Keratinocyte (primary cell): ENCODE measurements at regions not wholly inside any gene's neighbourhood (a gene's known extent, or its start where the extent isn't known, plus 50 kb on each side); places are given as distances from the start of the nearest gene placed in this dataset.

Source experiments
- DNase-seq: peaks from one replicate; pipeline ENCODE4 v3.0.0-alpha.2; 2011; ENCODE audit warnings: low read depth, missing footprints, low spot score
- FAIRE-seq: peaks from 2 replicates; lab custom pipeline; 2011; peaks lifted over from hg19 to GRCh38; lab: Jason Lieb, UNC
- H2AFZ ChIP-seq: 2 replicates; pipeline ENCODE4 v1.6.0; 2012; ENCODE audit warnings: low read length, control low read depth, inconsistent platforms; ENCODE audit not compliant: control insufficient read depth
- H3K27ac ChIP-seq: 2 replicates; pipeline ENCODE4 v1.5.1; 2011; ENCODE audit warnings: low read length; ENCODE audit not compliant: control insufficient read depth, insufficient read depth
- H3K27me3 ChIP-seq: 3 replicates; pipeline ENCODE4 v1.6.0; 2011; ENCODE audit warnings: low read length; ENCODE audit not compliant: control insufficient read depth, insufficient read depth; ENCODE audit errors: extremely low read depth
- H3K36me3 ChIP-seq, 2 experiments: 2 replicates in 1 of 2; 3 replicates in 1 of 2; pipeline ENCODE4 v1.5.1; 2011; ENCODE audit warnings: low read length in 2 of 2, mild to moderate bottlenecking in 1 of 2; ENCODE audit not compliant: control insufficient read depth in 2 of 2, insufficient read depth in 2 of 2; ENCODE audit errors: extremely low read depth in 1 of 2
- H3K4me1 ChIP-seq: 3 replicates; pipeline ENCODE4 v1.5.1; 2011; ENCODE audit warnings: low read length; ENCODE audit not compliant: control insufficient read depth, insufficient read depth; ENCODE audit errors: extremely low read depth
- H3K4me2 ChIP-seq: 3 replicates; pipeline ENCODE4 v1.6.0; 2011; ENCODE audit warnings: low read depth, low read length; ENCODE audit not compliant: control insufficient read depth, insufficient read depth; ENCODE audit errors: extremely low read depth
- H3K4me3 ChIP-seq, 3 experiments: fragments of 200-600 bp in 1 of 3; sonication (generic) in 1 of 3; 2 replicates in 2 of 3; 3 replicates in 1 of 3; pipeline ENCODE4 v1.5.1; 2011 to 2016; ENCODE audit warnings: low read length in 3 of 3, mild to moderate bottlenecking in 3 of 3, control low read depth in 2 of 3, inconsistent platforms in 1 of 3, low read depth in 1 of 3, mixed read lengths in 1 of 3, mixed run types in 1 of 3, moderate library complexity in 1 of 3; ENCODE audit not compliant: control insufficient read depth in 2 of 3, insufficient read depth in 2 of 3; ENCODE audit errors: extremely low read depth in 1 of 3
- H3K79me2 ChIP-seq: 2 replicates; pipeline ENCODE4 v1.6.0; 2012; ENCODE audit warnings: low read length; ENCODE audit not compliant: control insufficient read depth, insufficient read depth
- H3K9ac ChIP-seq: 3 replicates; pipeline ENCODE4 v1.6.0; 2011; ENCODE audit warnings: low read length; ENCODE audit not compliant: control insufficient read depth, insufficient read depth; ENCODE audit errors: extremely low read depth
- H3K9me1 ChIP-seq: 3 replicates; pipeline ENCODE4 v1.6.0; 2011; ENCODE audit warnings: low read length; ENCODE audit not compliant: control insufficient read depth, insufficient read depth; ENCODE audit errors: extremely low read depth
- H3K9me3 ChIP-seq: 2 replicates; pipeline ENCODE4 v1.5.1; 2012; ENCODE audit warnings: low read depth, low read length; ENCODE audit not compliant: control insufficient read depth
- H4K20me1 ChIP-seq: 3 replicates; pipeline ENCODE4 v1.6.0; 2011; ENCODE audit warnings: low read length; ENCODE audit not compliant: control insufficient read depth, insufficient read depth; ENCODE audit errors: extremely low read depth
- CTCF ChIP-seq, 3 experiments: IDR thresholded peaks in 1 of 3; conservative IDR thresholded peaks in 1 of 3; optimal IDR thresholded peaks in 1 of 3; 2 replicates in 2 of 3; 3 replicates in 1 of 3; pipeline versions ENCODE3 to v1.5.1; 2011; ENCODE audit warnings: low read length in 3 of 3, mild to moderate bottlenecking in 3 of 3, moderate library complexity in 2 of 3, control low read depth in 1 of 3, inconsistent platforms in 1 of 3; ENCODE audit not compliant: insufficient read depth in 2 of 3; ENCODE audit errors: extremely low read depth in 1 of 3
- EZH2 ChIP-seq: IDR thresholded peaks from one replicate; pipeline ENCODE4 v1.6.1; 2012; ENCODE audit warnings: inconsistent platforms, mild to moderate bottlenecking, low read length, moderate library complexity
- dilution Hi-C: fragments of 300-500 bp; cut with MboI; formaldehyde crosslinking; loops from one replicate; pipeline ENCODE4 v1.7.0; 2020; ENCODE audit warnings: low sequenced_read_pairs; ENCODE audit not compliant: extremely low pct_ligation_motif_present

GRCh38 chr18:22822841-22823508, 110.2 kb upstream of the RBBP8 start:
- no peaks in the 10 kb centered on the region for H3K79me2 ChIP-seq
- DNase-seq = no peak
- no peak overlapping the region for H3K4me2 ChIP-seq
- no peaks in the 10 kb centered on the region for H4K20me1 ChIP-seq
- H3K4me3 ChIP-seq = no peak overlapping the region
- H3K27me3 ChIP-seq = no peaks in the 10 kb centered on the region
- FAIRE-seq = peak; percentile 51
- TF ChIP-seq EZH2 (no peak), CTCF (optimal IDR thresholded peaks at IDR 0.05 in 1 of 3, IDR thresholded peaks at IDR 0.05 in 1 of 3, conservative IDR thresholded peaks at IDR 0.05 in 1 of 3; ENCODE audit: extremely low read depth in 1 of 3, insufficient read depth in 2 of 3, low read length in 3 of 3) (no peak)
- H3K9ac ChIP-seq = no peak overlapping the region
- dilution Hi-C loops = no loop called here
- H3K4me1 ChIP-seq = peaks cover 45% of the 10 kb centered on the region
- H2AFZ ChIP-seq = peak overlapping the region; percentile 24
- no peaks in the 10 kb centered on the region for H3K9me3 ChIP-seq
- no peak overlapping the region for H3K27ac ChIP-seq
- no peaks in the 10 kb centered on the region for H3K9me1 ChIP-seq
- no peaks in the 10 kb centered on the region for H3K36me3 ChIP-seq

GRCh38 chr18:22826726-22827125, 106.4 kb upstream of the RBBP8 start:
- Histone ChIP-seq H3K36me3 (no peaks in the 10 kb centered on the region), H3K79me2 (no peaks in the 10 kb centered on the region), H3K4me1 (peaks cover 63% of the 10 kb centered on the region), H3K9me3 (no peaks in the 10 kb centered on the region), H3K4me2 (peak overlapping the region; percentile 63), H3K9ac (peak overlapping the region; percentile 31), H4K20me1 (no peaks in the 10 kb centered on the region), H3K27me3 (no peaks in the 10 kb centered on the region), H3K9me1 (no peaks in the 10 kb centered on the region), H3K27ac (peak overlapping the region; percentile 96), H2AFZ (no peak overlapping the region), H3K4me3 (no peak overlapping the region)
- dilution Hi-C loops = no loop called here
- TF ChIP-seq CTCF (optimal IDR thresholded peaks at IDR 0.05 in 1 of 3, IDR thresholded peaks at IDR 0.05 in 1 of 3, conservative IDR thresholded peaks at IDR 0.05 in 1 of 3; ENCODE audit: extremely low read depth in 1 of 3, insufficient read depth in 2 of 3, low read length in 3 of 3) (no peak), EZH2 (no peak)
- DNase-seq (no peak), FAIRE-seq (peak; percentile 99)
